Femur (tissue), 1 donor: ENCODE measurements at regions not wholly inside any gene's neighbourhood (a gene's known extent, or its start where the extent isn't known, plus 50 kb on each side); places are given as distances from the start of the nearest gene placed in this dataset.
"Not testable (repeated sequence)": the region's sequence is repeated elsewhere in the genome, so short reads cannot be mapped to it uniquely, and the experiment has no call there.

Experiments used
- DNase-seq: peaks from one replicate; pipeline ENCODE4 v3.0.0-alpha.2; 2017

- DNase-seq, result no peak
These were observed 75.8 kb upstream of the NPAS2 start for GRCh38 chr2:100744184-100744583.

- DNase-seq, result no peak
These were observed 75.3 kb upstream of the NPAS2 start for GRCh38 chr2:100744589-100744988.

GRCh38 chr2:100745604-100746003 lies 74.3 kb upstream of the NPAS2 start:
- DNase-seq, result no peak

- no peak for DNase-seq
These were observed 72.4 kb upstream of the NPAS2 start for GRCh38 chr2:100747551-100747950.

- DNase-seq, result no peak
These were observed 71.8 kb upstream of the NPAS2 start for GRCh38 chr2:100747996-100748615.

- no peak for DNase-seq
These were observed 71.3 kb upstream of the NPAS2 start for GRCh38 chr2:100748673-100749072.

- DNase-seq, result no peak
These were observed 70.0 kb upstream of the NPAS2 start for GRCh38 chr2:100749771-100750542.

- not testable (repeated sequence) for DNase-seq
These were observed 67.9 kb upstream of the NPAS2 start for GRCh38 chr2:100751871-100752625.

GRCh38 chr2:100752628-100753333 lies 67.2 kb upstream of the NPAS2 start:
- DNase-seq, result no peak

- no peak for DNase-seq
These were observed 66.5 kb upstream of the NPAS2 start for GRCh38 chr2:100753444-100753843.

- no peak for DNase-seq
These were observed 66.1 kb upstream of the NPAS2 start for GRCh38 chr2:100753881-100754280.

- no peak for DNase-seq
These were observed 65.0 kb upstream of the NPAS2 start for GRCh38 chr2:100754951-100755350.

GRCh38 chr2:100755441-100755840 lies 64.5 kb upstream of the NPAS2 start:
- DNase-seq, result no peak

- DNase-seq, result no peak
These were observed 63.2 kb upstream of the NPAS2 start for GRCh38 chr2:100756704-100757103.

GRCh38 chr2:100757621-100758394 lies 62.1 kb upstream of the NPAS2 start:
- no peak for DNase-seq

GRCh38 chr2:100759901-100760300 lies 60.0 kb upstream of the NPAS2 start:
- no peak for DNase-seq

- no peak for DNase-seq
These were observed 58.6 kb upstream of the NPAS2 start for GRCh38 chr2:100761365-100761764.

GRCh38 chr2:100764430-100764829 lies 55.5 kb upstream of the NPAS2 start:
- no peak for DNase-seq

GRCh38 chr2:100765481-100765880 lies 54.5 kb upstream of the NPAS2 start:
- DNase-seq, result no peak

GRCh38 chr2:100766256-100766655 lies 53.7 kb upstream of the NPAS2 start:
- no peak for DNase-seq

- no peak for DNase-seq
These were observed 53.1 kb upstream of the NPAS2 start for GRCh38 chr2:100766806-100767205.

GRCh38 chr2:100767224-100767653 lies 52.7 kb upstream of the NPAS2 start:
- DNase-seq, result no peak
